GM21528 (cell line): ENCODE measurements at regions not wholly inside any gene's neighbourhood (a gene's known extent, or its start where the extent isn't known, plus 50 kb on each side); places are given as distances from the start of the nearest gene placed in this dataset.

ENCODE experiments used
- ATAC-seq: cut with Tn5 transposase; IDR thresholded peaks from one replicate; pipeline ENCODE4 v1.9.1; 2021; ENCODE audit warnings: mild to moderate bottlenecking, moderate library complexity; ENCODE audit not compliant: unreplicated experiment, low FRiP score

- ATAC-seq = no peak
Measured at GRCh38 chr6:16871047-16871446, 109.8 kb upstream of the ATXN1 start.

- no peak for ATAC-seq
Measured at GRCh38 chr6:16868968-16869367, 107.7 kb upstream of the ATXN1 start.

GRCh38 chr6:16857969-16858592 is 96.8 kb upstream of the ATXN1 start:
- ATAC-seq = no peak

GRCh38 chr6:16855460-16855859 is 94.2 kb upstream of the ATXN1 start:
- peak; percentile 57 for ATAC-seq

- ATAC-seq = peak; percentile 90
Measured at GRCh38 chr6:16854986-16855385, 93.7 kb upstream of the ATXN1 start.

GRCh38 chr6:16852671-16853070 is 91.4 kb upstream of the ATXN1 start:
- no peak for ATAC-seq

- peak; percentile 39 for ATAC-seq
Measured at GRCh38 chr6:16851758-16852157, 90.5 kb upstream of the ATXN1 start.

GRCh38 chr6:16851044-16851540 is 89.8 kb upstream of the ATXN1 start:
- no peak for ATAC-seq

GRCh38 chr6:16850681-16851026 is 89.4 kb upstream of the ATXN1 start:
- ATAC-seq = no peak

GRCh38 chr6:16849988-16850680 is 88.9 kb upstream of the ATXN1 start:
- no peak for ATAC-seq

GRCh38 chr6:16849280-16849987 is 88.2 kb upstream of the ATXN1 start:
- no peak for ATAC-seq

- no peak for ATAC-seq
Measured at GRCh38 chr6:16846399-16846778, 85.1 kb upstream of the ATXN1 start.

- ATAC-seq = no peak
Measured at GRCh38 chr6:16844183-16844582, 82.9 kb upstream of the ATXN1 start.

GRCh38 chr6:16842676-16843075 is 81.4 kb upstream of the ATXN1 start:
- no peak for ATAC-seq

GRCh38 chr6:16841241-16841640 is 80.0 kb upstream of the ATXN1 start:
- ATAC-seq = no peak

- ATAC-seq = no peak
Measured at GRCh38 chr6:16840725-16841124, 79.5 kb upstream of the ATXN1 start.

GRCh38 chr6:16840291-16840690 is 79.0 kb upstream of the ATXN1 start:
- ATAC-seq = no peak

GRCh38 chr6:16839631-16840179 is 78.4 kb upstream of the ATXN1 start:
- ATAC-seq = no peak

- ATAC-seq = no peak
Measured at GRCh38 chr6:16837217-16837972, 76.1 kb upstream of the ATXN1 start.

- ATAC-seq = peak; percentile 77
Measured at GRCh38 chr6:16836144-16836981, 75.1 kb upstream of the ATXN1 start.
